GM23338 (cell line): ENCODE measurements at regions not wholly inside any gene's neighbourhood (a gene's known extent, or its start where the extent isn't known, plus 50 kb on each side); places are given as distances from the start of the nearest gene placed in this dataset.

Experiments
- ATAC-seq: fragments of 200-7000 bp; cut with Tn5 transposase; 3 replicates; pipeline ENCODE4 v1.9.1; 2020
- DNase-seq: peaks from one replicate; pipeline ENCODE4 v3.0.0-alpha.2; 2015; ENCODE audit warnings: low spot score
- H2AFZ ChIP-seq: fragments of 200-600 bp; sonication (generic); 2 replicates; pipeline ENCODE4 v1.8.0; 2016; ENCODE audit warnings: antibody characterized with exemption, mild to moderate bottlenecking, moderate library complexity
- H3F3A ChIP-seq: fragments of 200-600 bp; sonication (generic); replicated peaks from 2 replicates; pipeline ENCODE4 v1.8.0; 2017; ENCODE audit warnings: antibody characterized with exemption, mixed run types, low read depth
- H3K27ac ChIP-seq: fragments of 200-600 bp; sonication (generic); 2 replicates; pipeline ENCODE4 v1.6.1; 2016; ENCODE audit warnings: low read depth
- H3K27me3 ChIP-seq: fragments of 200-600 bp; sonication (generic); 2 replicates; pipeline ENCODE4 v1.8.0; 2016; ENCODE audit warnings: mild to moderate bottlenecking, mixed run types, moderate library complexity; ENCODE audit not compliant: insufficient read depth
- H3K36me3 ChIP-seq: fragments of 200-600 bp; sonication (generic); 2 replicates; pipeline ENCODE4 v1.8.0; 2016; ENCODE audit warnings: mild to moderate bottlenecking; ENCODE audit not compliant: insufficient read depth
- H3K4me1 ChIP-seq: fragments of 200-600 bp; sonication (generic); 2 replicates; pipeline ENCODE4 v1.8.0; 2016; ENCODE audit warnings: mild to moderate bottlenecking, moderate library complexity; ENCODE audit not compliant: insufficient read depth
- H3K4me2 ChIP-seq: fragments of 200-600 bp; sonication (generic); 2 replicates; pipeline ENCODE4 v1.7.1; 2017; ENCODE audit warnings: mixed run types
- H3K4me3 ChIP-seq: fragments of 200-600 bp; sonication (generic); 2 replicates; pipeline ENCODE4 v1.6.1; 2016; ENCODE audit warnings: mixed run types
- H3K79me2 ChIP-seq: fragments of 200-600 bp; sonication (generic); replicated peaks from 2 replicates; pipeline ENCODE4 v1.8.0; 2017; ENCODE audit warnings: mild to moderate bottlenecking; ENCODE audit not compliant: insufficient read depth
- H3K9me2 ChIP-seq: fragments of 200-600 bp; sonication (generic); 2 replicates; pipeline ENCODE4 v1.8.0; 2017; ENCODE audit not compliant: insufficient read depth
- H4K20me1 ChIP-seq: fragments of 200-600 bp; sonication (generic); replicated peaks from 2 replicates; pipeline ENCODE4 v1.8.0; 2017; ENCODE audit warnings: mild to moderate bottlenecking; ENCODE audit not compliant: insufficient read depth
- H3K27ac Mint-ChIP-seq: 2 replicates; pipeline ENCODE4 v1.8.0; 2020; ENCODE audit warnings: inconsistent platforms, mild to moderate bottlenecking, moderate library complexity, mixed read lengths
- H3K27me3 Mint-ChIP-seq: 3 replicates; pipeline ENCODE4 v1.8.0; 2022; ENCODE audit warnings: low read depth, mild to moderate bottlenecking, moderate library complexity, mixed read lengths, inconsistent platforms; ENCODE audit not compliant: insufficient read depth, poor library complexity
- H3K36me3 Mint-ChIP-seq: 3 replicates; pipeline ENCODE4 v1.8.0; 2021; ENCODE audit warnings: low read depth, mild to moderate bottlenecking, inconsistent platforms, moderate library complexity, mixed read lengths
- H3K4me1 Mint-ChIP-seq: 3 replicates; pipeline ENCODE4 v1.8.0; 2020; ENCODE audit warnings: mild to moderate bottlenecking, inconsistent platforms, mixed read lengths
- H3K4me3 Mint-ChIP-seq: 3 replicates; pipeline ENCODE4 v1.8.0; 2021; ENCODE audit warnings: moderate library complexity, mild to moderate bottlenecking, inconsistent platforms, mixed read lengths
- H3K9me3 Mint-ChIP-seq: 3 replicates; pipeline ENCODE4 v1.8.0; 2020; ENCODE audit warnings: moderate library complexity, mild to moderate bottlenecking, inconsistent platforms, mixed read lengths
- CREB1 ChIP-seq: fragments of 250-450 bp; sonication (Bioruptor Pico); IDR thresholded peaks from 2 replicates; pipeline ENCODE4 v1.5.0; 2020; ENCODE audit warnings: low read depth, mild to moderate bottlenecking, moderate library complexity
- CTCF ChIP-seq, 2 experiments: fragments of 200-600 bp in 1 of 2; sonication (generic) in 1 of 2; conservative IDR thresholded peaks; 2 replicates each; pipeline versions ENCODE4 v1.5.1 to v1.6.1; 2016 to 2017; ENCODE audit warnings: antibody characterized with exemption in 2 of 2, low read depth in 2 of 2, mild to moderate bottlenecking in 2 of 2, moderate library complexity in 1 of 2
- EZH2 ChIP-seq: fragments of 200-600 bp; sonication (generic); IDR thresholded peaks from one replicate; pipeline ENCODE4 v1.8.0; 2017; ENCODE audit warnings: antibody characterized with exemption, mild to moderate bottlenecking, low read depth; ENCODE audit not compliant: unreplicated experiment
- EZH2phosphoT487 ChIP-seq: fragments of 200-600 bp; sonication (generic); IDR thresholded peaks from one replicate; pipeline ENCODE4 v1.8.1; 2018; ENCODE audit warnings: antibody characterized with exemption; ENCODE audit not compliant: unreplicated experiment
- NANOG ChIP-seq: IDR thresholded peaks from 2 replicates; pipeline ENCODE4 v1.6.1; 2016; ENCODE audit warnings: antibody characterized with exemption, borderline replicate concordance
- POLR2AphosphoS5 ChIP-seq: IDR thresholded peaks from 2 replicates; pipeline ENCODE4 v1.6.1; 2016; ENCODE audit warnings: antibody characterized with exemption, low read depth
- REST ChIP-seq: IDR thresholded peaks from one replicate; pipeline ENCODE4 v1.6.1; 2018; ENCODE audit warnings: antibody characterized with exemption; ENCODE audit not compliant: unreplicated experiment
- STAT1 ChIP-seq: IDR thresholded peaks from one replicate; pipeline ENCODE4 v1.6.1; 2016; ENCODE audit warnings: antibody characterized with exemption; ENCODE audit not compliant: unreplicated experiment
- ZNF331 ChIP-seq: fragments of 250-450 bp; sonication (Bioruptor Pico); IDR thresholded peaks from 2 replicates; pipeline ENCODE4 v1.5.0; 2020; ENCODE audit warnings: low read depth, mild to moderate bottlenecking, moderate library complexity

DNA sequence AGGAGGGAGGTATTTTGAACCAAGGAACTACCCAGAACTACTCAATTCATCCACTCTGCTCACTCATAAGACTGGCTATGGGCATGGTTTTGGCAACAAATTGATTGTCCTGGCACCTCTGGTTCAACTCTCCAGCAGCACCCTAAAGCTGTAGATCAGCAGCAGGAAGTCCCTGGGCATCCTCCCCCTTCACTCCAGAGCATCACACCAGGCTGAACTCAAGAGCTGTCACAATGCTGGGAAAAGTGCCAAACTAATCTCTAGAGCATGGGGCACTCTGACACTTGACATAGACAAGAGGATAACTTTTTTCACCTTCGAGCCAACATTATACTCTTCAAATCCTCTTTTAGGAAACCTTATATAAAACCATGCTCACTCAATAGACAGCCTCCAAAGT, 154.1 kb upstream of the RBBP8 start (continued):
- no peak for TF ChIP-seq CTCF (conservative IDR thresholded peaks at IDR 0.05; ENCODE audit: low read depth in 2 of 2)
- TF ChIP-seq REST: no peak
- TF ChIP-seq CREB1 (CRISPR knock-in tag): no peak
- no peak for TF ChIP-seq ZNF331
- TF ChIP-seq POLR2AphosphoS5: no peak
- TF ChIP-seq NANOG: no peak
- TF ChIP-seq EZH2: no peak

DNA sequence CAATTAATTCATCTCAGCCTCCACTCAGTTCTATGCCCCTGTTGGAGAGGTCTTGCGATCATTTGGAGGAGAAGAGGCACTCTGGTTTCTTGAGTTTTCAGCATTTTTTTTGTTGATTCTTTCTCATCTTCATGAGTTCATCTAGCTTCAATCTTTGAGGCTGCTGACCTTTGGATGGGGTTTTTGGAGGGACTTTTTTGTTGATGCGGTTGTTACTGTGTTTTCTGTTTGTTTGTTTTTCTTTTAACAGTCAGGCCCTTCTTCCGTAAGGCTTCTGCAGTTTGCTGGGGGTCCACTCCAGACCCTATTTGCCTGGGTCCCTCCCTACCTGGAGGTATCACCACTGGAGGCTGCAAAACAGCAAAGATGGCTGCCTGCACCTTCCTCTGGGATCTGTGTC, 149.9 kb upstream of the RBBP8 start:
- TF ChIP-seq POLR2AphosphoS5 (no peak), CREB1 (CRISPR knock-in tag) (no peak), EZH2phosphoT487 (no peak), NANOG (no peak), STAT1 (no peak), REST (no peak)
- ATAC-seq: no peak
- no peak overlapping the region for H3K4me3 ChIP-seq
- no peak overlapping the region for H3K27ac ChIP-seq
- H3K27me3 Mint-ChIP-seq: no peaks in the 10 kb centered on the region
- H2AFZ ChIP-seq: peak overlapping the region; percentile 83
- H3K9me3 Mint-ChIP-seq: no peaks in the 10 kb centered on the region; the same call in 2 of the 3 replicates
- H3K79me2 ChIP-seq: no peaks in the 10 kb centered on the region
- DNase-seq: no peak
- no peaks in the 10 kb centered on the region for H4K20me1 ChIP-seq
- H3F3A ChIP-seq: no peaks in the 10 kb centered on the region
- H3K9me2 ChIP-seq: peaks cover 7% of the 10 kb centered on the region
- no peaks in the 10 kb centered on the region for H3K36me3 Mint-ChIP-seq
- no peaks in the 10 kb centered on the region for H3K4me1 ChIP-seq
- H3K27me3 ChIP-seq: no peaks in the 10 kb centered on the region
- H3K4me2 ChIP-seq: no peak overlapping the region
- no peaks in the 10 kb centered on the region for H3K36me3 ChIP-seq
- no peak overlapping the region for H3K4me3 Mint-ChIP-seq
- no peak overlapping the region for H3K27ac Mint-ChIP-seq
- H3K4me1 Mint-ChIP-seq: no peaks in the 10 kb centered on the region; the same call in 2 of the 3 replicates
